Neural cell (in vitro differentiated cells): ENCODE measurements at regions not wholly inside any gene's neighbourhood (a gene's known extent, or its start where the extent isn't known, plus 50 kb on each side); places are given as distances from the start of the nearest gene placed in this dataset.

Experiments used
- H2AFZ ChIP-seq: fragments of 200-600, 300-800 bp; sonication (generic), shearing (Covaris generic); 2 replicates; pipeline ENCODE4 v1.6.0; 2014; ENCODE audit warnings: low read depth, mild to moderate bottlenecking, antibody characterized with exemption, low read length, moderate library complexity
- H3F3A ChIP-seq: fragments of 200-600 bp; shearing (Covaris generic); 2 replicates; pipeline ENCODE4 v1.6.1; 2016; ENCODE audit warnings: mild to moderate bottlenecking, moderate library complexity, mixed read lengths, antibody characterized with exemption, low read length; ENCODE audit not compliant: insufficient read depth, poor library complexity, severe bottlenecking
- H3K27ac ChIP-seq: fragments of 200-600, 300-800 bp; sonication (generic), shearing (Covaris generic); 2 replicates; pipeline ENCODE4 v1.5.1; 2014; ENCODE audit warnings: mild to moderate bottlenecking, low read length, moderate library complexity
- H3K27me3 ChIP-seq: fragments of 300-800, 200-600 bp; sonication (generic), shearing (Covaris generic); 2 replicates; pipeline ENCODE4 v1.6.0; 2014; ENCODE audit warnings: mild to moderate bottlenecking, low read depth, low read length, moderate library complexity; ENCODE audit not compliant: insufficient read depth
- H3K36me3 ChIP-seq: fragments of 300-800, 200-600 bp; sonication (generic), shearing (Covaris generic); 2 replicates; pipeline ENCODE4 v1.5.1; 2014; ENCODE audit warnings: mild to moderate bottlenecking, antibody characterized with exemption, low read length, moderate library complexity; ENCODE audit not compliant: insufficient read depth
- H3K4me2 ChIP-seq: fragments of 300-800, 200-600 bp; sonication (generic), shearing (Covaris generic); 2 replicates; pipeline ENCODE4 v1.6.0; 2014; ENCODE audit warnings: mild to moderate bottlenecking, low read length
- H3K4me3 ChIP-seq: fragments of 300-800, 200-600 bp; sonication (generic), shearing (Covaris generic); 2 replicates; pipeline ENCODE4 v1.5.1; 2014; ENCODE audit warnings: mild to moderate bottlenecking, low read length, moderate library complexity
- H3K79me2 ChIP-seq: fragments of 200-600 bp; shearing (Covaris generic); replicated peaks from 2 replicates; pipeline ENCODE4 v1.6.0; 2014; ENCODE audit warnings: mild to moderate bottlenecking, low read length, moderate library complexity; ENCODE audit not compliant: insufficient read depth
- H3K9ac ChIP-seq: fragments of 300-800, 200-600 bp; sonication (generic), shearing (Covaris generic); 2 replicates; pipeline ENCODE4 v1.6.1; 2016; ENCODE audit warnings: mild to moderate bottlenecking, low read length, mixed read lengths
- H3K9me2 ChIP-seq: fragments of 200-600 bp; shearing (Covaris generic); 2 replicates; pipeline ENCODE4 v1.6.1; 2016; ENCODE audit warnings: mild to moderate bottlenecking, low read length, mixed read lengths; ENCODE audit not compliant: insufficient read depth
- H3K9me3 ChIP-seq: fragments of 200-600, 300-800 bp; sonication (generic), shearing (Covaris generic); 2 replicates; pipeline ENCODE4 v1.6.1; 2016; ENCODE audit warnings: mild to moderate bottlenecking, mixed run types, low read length, moderate library complexity, mixed read lengths
- H4K20me1 ChIP-seq: fragments of 200-600 bp; shearing (Covaris generic); 2 replicates; pipeline ENCODE4 v1.6.1; 2016; ENCODE audit warnings: mild to moderate bottlenecking, mixed run types; ENCODE audit not compliant: insufficient read depth
- EP300 ChIP-seq: fragments of 450-650 bp; conservative IDR thresholded peaks from 2 replicates; pipeline ENCODE4 v1.6.1; 2014; ENCODE audit warnings: antibody characterized with exemption, mild to moderate bottlenecking, moderate library complexity; ENCODE audit not compliant: poor library complexity, severe bottlenecking
- EZH2 ChIP-seq: fragments of 200-600, 300-800 bp; shearing (Covaris generic), sonication (generic); IDR thresholded peaks from 2 replicates; pipeline ENCODE4 v1.6.1; 2014; ENCODE audit warnings: antibody characterized with exemption, low read length, borderline replicate concordance, mild to moderate bottlenecking; ENCODE audit not compliant: insufficient read depth, poor library complexity, severe bottlenecking
- MXI1 ChIP-seq: fragments of 450-650 bp; conservative IDR thresholded peaks from 2 replicates; pipeline ENCODE4 v1.6.1; 2014; ENCODE audit warnings: antibody characterized with exemption, mild to moderate bottlenecking; ENCODE audit not compliant: poor library complexity, severe bottlenecking
- POLR2AphosphoS5 ChIP-seq: IDR thresholded peaks from 2 replicates; pipeline ENCODE4 v1.6.1; 2012
- RAD21 ChIP-seq: fragments of 450-650 bp; conservative IDR thresholded peaks from 2 replicates; pipeline ENCODE4 v1.6.1; 2014; ENCODE audit warnings: antibody characterized with exemption, mild to moderate bottlenecking, moderate library complexity
- SMC3 ChIP-seq: fragments of 450-650 bp; conservative IDR thresholded peaks from 2 replicates; pipeline ENCODE4 v1.6.1; 2014; ENCODE audit warnings: antibody characterized with exemption, mild to moderate bottlenecking, moderate library complexity; ENCODE audit not compliant: poor library complexity
- TAF1 ChIP-seq: IDR thresholded peaks from 2 replicates; pipeline ENCODE4 v1.6.1; 2012; ENCODE audit warnings: low read depth
- TF ChIP-seq, protein P1 (sequence below): fragments of 450-650 bp; IDR thresholded peaks from 2 replicates; pipeline ENCODE4 v1.5.1; 2014; ENCODE audit warnings: antibody characterized with exemption, mild to moderate bottlenecking, moderate library complexity; ENCODE audit not compliant: poor library complexity, severe bottlenecking
- TF ChIP-seq, protein P2 (sequence below): IDR thresholded peaks from 2 replicates; pipeline ENCODE4 v1.6.1; 2012; ENCODE audit warnings: borderline replicate concordance

DNA sequence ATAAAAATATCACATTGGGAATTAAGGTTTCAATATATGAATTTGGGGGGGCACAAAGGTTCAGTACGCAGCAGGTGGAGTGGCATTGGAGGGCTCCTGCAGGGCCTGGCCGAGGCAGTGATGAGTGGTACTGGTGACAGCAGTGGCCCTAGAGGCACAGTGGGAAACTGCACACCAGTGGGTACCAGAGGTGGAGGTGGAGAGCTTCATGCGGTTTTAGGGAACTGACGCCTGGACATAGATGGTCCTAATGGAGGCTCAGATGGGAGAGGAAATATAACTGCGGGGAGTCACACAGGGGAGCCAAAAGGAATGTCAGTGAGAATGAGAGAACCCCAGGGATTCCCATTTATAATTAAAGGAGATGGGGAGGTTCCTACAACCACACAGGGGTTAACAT lies 156.2 kb downstream of the COG6 start:
- Histone ChIP-seq H3F3A (no peaks in the 10 kb centered on the region), H3K4me2 (no peak overlapping the region), H3K9me2 (no peaks in the 10 kb centered on the region), H2AFZ (no peak overlapping the region), H3K9me3 (no peaks in the 10 kb centered on the region), H3K27ac (no peak overlapping the region), H3K9ac (no peak overlapping the region), H3K27me3 (no peaks in the 10 kb centered on the region), H3K4me3 (no peak overlapping the region), H3K36me3 (no peaks in the 10 kb centered on the region), H4K20me1 (no peaks in the 10 kb centered on the region), H3K79me2 (no peaks in the 10 kb centered on the region)
- TF ChIP-seq TAF1 (no peak), EZH2 (no peak), RAD21 (no peak), POLR2AphosphoS5 (no peak), EP300 (no peak), MXI1 (no peak), SMC3 (no peak)
- TF ChIP-seq, protein P1, sequence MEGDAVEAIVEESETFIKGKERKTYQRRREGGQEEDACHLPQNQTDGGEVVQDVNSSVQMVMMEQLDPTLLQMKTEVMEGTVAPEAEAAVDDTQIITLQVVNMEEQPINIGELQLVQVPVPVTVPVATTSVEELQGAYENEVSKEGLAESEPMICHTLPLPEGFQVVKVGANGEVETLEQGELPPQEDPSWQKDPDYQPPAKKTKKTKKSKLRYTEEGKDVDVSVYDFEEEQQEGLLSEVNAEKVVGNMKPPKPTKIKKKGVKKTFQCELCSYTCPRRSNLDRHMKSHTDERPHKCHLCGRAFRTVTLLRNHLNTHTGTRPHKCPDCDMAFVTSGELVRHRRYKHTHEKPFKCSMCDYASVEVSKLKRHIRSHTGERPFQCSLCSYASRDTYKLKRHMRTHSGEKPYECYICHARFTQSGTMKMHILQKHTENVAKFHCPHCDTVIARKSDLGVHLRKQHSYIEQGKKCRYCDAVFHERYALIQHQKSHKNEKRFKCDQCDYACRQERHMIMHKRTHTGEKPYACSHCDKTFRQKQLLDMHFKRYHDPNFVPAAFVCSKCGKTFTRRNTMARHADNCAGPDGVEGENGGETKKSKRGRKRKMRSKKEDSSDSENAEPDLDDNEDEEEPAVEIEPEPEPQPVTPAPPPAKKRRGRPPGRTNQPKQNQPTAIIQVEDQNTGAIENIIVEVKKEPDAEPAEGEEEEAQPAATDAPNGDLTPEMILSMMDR = no peak
- TF ChIP-seq, protein P2, sequence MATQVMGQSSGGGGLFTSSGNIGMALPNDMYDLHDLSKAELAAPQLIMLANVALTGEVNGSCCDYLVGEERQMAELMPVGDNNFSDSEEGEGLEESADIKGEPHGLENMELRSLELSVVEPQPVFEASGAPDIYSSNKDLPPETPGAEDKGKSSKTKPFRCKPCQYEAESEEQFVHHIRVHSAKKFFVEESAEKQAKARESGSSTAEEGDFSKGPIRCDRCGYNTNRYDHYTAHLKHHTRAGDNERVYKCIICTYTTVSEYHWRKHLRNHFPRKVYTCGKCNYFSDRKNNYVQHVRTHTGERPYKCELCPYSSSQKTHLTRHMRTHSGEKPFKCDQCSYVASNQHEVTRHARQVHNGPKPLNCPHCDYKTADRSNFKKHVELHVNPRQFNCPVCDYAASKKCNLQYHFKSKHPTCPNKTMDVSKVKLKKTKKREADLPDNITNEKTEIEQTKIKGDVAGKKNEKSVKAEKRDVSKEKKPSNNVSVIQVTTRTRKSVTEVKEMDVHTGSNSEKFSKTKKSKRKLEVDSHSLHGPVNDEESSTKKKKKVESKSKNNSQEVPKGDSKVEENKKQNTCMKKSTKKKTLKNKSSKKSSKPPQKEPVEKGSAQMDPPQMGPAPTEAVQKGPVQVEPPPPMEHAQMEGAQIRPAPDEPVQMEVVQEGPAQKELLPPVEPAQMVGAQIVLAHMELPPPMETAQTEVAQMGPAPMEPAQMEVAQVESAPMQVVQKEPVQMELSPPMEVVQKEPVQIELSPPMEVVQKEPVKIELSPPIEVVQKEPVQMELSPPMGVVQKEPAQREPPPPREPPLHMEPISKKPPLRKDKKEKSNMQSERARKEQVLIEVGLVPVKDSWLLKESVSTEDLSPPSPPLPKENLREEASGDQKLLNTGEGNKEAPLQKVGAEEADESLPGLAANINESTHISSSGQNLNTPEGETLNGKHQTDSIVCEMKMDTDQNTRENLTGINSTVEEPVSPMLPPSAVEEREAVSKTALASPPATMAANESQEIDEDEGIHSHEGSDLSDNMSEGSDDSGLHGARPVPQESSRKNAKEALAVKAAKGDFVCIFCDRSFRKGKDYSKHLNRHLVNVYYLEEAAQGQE = no peak

- no peaks in the 10 kb centered on the region for H3K36me3 ChIP-seq
- TF ChIP-seq SMC3 (no peak), EZH2 (no peak), TAF1 (no peak), RAD21 (peak; percentile 32), MXI1 (no peak)
- TF ChIP-seq, protein P1 = no peak
- TF ChIP-seq, protein P2 = no peak
- no peak overlapping the region for H2AFZ ChIP-seq
- H3K9me3 ChIP-seq = no peaks in the 10 kb centered on the region
- no peaks in the 10 kb centered on the region for H3K9me2 ChIP-seq
- no peak overlapping the region for H3K4me2 ChIP-seq
- no peak overlapping the region for H3K27ac ChIP-seq
- no peak overlapping the region for H3K4me3 ChIP-seq
- H3K9ac ChIP-seq = no peak overlapping the region
- H3K79me2 ChIP-seq = no peaks in the 10 kb centered on the region
- H3K27me3 ChIP-seq = no peaks in the 10 kb centered on the region
- H3F3A ChIP-seq = no peaks in the 10 kb centered on the region
- H4K20me1 ChIP-seq = no peaks in the 10 kb centered on the region
Observed at GRCh38 chr13:39815345-39816111, 160.1 kb downstream of the COG6 start.
